WERI-Rb-1 (cell line): ENCODE measurements at regions not wholly inside any gene's neighbourhood (a gene's known extent, or its start where the extent isn't known, plus 50 kb on each side); places are given as distances from the start of the nearest gene placed in this dataset.

ENCODE experiments used
- DNase-seq: peaks from one replicate; pipeline ENCODE4 v3.0.0-alpha.2; 2020
- H3K27ac ChIP-seq: fragments of 250-450 bp; sonication (Bioruptor Pico); 2 replicates; pipeline ENCODE4 v1.5.1; 2020; ENCODE audit warnings: mild to moderate bottlenecking, moderate library complexity
- H3K27me3 ChIP-seq: fragments of 250-450 bp; sonication (Bioruptor Pico); 2 replicates; pipeline ENCODE4 v1.5.1; 2021; ENCODE audit warnings: mild to moderate bottlenecking, low read depth, moderate library complexity; ENCODE audit not compliant: insufficient read depth, severe bottlenecking
- H3K36me3 ChIP-seq: fragments of 250-450 bp; sonication (Bioruptor Pico); 2 replicates; pipeline ENCODE4 v1.5.1; 2020; ENCODE audit warnings: mild to moderate bottlenecking, moderate library complexity
- H3K4me3 ChIP-seq: 2 replicates; pipeline ENCODE4 v1.5.1; 2011; ENCODE audit warnings: low read depth, mild to moderate bottlenecking, control low read depth, low read length
- H3K9me3 ChIP-seq: fragments of 250-450 bp; sonication (Bioruptor Pico); 2 replicates; pipeline ENCODE4 v1.5.1; 2021; ENCODE audit warnings: mild to moderate bottlenecking, moderate library complexity; ENCODE audit not compliant: severe bottlenecking
- CTCF ChIP-seq: IDR thresholded peaks from 2 replicates; pipeline ENCODE4 v1.5.1; 2011; ENCODE audit warnings: low read depth, mild to moderate bottlenecking, control low read depth, inconsistent platforms, low read length

GRCh38 chr13:86426437-86426836 lies 627.2 kb upstream of the SLITRK6 start:
- Histone ChIP-seq H3K9me3 (no peaks in the 10 kb centered on the region), H3K36me3 (no peaks in the 10 kb centered on the region), H3K27me3 (no peaks in the 10 kb centered on the region), H3K27ac (no peak overlapping the region), H3K4me3 (no peak overlapping the region)
- no peak for TF ChIP-seq CTCF
- no peak for DNase-seq

DNA sequence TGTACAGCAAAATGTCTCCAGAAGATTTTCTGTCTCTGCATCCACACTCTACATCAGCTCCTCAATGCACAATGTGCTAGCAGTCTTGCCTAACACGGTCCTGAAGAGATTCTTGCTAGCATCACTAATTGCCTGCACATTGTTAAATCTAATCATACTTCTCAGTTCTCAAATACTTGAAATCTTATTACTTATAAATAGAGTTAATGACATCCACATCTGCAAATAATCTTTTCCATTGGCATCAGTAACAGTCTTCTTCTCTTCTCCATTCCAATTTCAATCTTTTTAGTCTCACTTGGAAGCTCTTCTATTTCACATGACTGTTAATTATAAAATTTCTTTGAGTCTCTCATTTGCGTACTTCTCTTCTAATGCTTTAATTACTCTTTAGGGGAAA lies 630.5 kb upstream of the SLITRK6 start:
- Histone ChIP-seq H3K9me3 (peaks cover 4% of the 10 kb centered on the region), H3K4me3 (no peak overlapping the region), H3K36me3 (no peaks in the 10 kb centered on the region), H3K27me3 (no peaks in the 10 kb centered on the region), H3K27ac (no peak overlapping the region)
- DNase-seq, result no peak
- no peak for TF ChIP-seq CTCF

DNA sequence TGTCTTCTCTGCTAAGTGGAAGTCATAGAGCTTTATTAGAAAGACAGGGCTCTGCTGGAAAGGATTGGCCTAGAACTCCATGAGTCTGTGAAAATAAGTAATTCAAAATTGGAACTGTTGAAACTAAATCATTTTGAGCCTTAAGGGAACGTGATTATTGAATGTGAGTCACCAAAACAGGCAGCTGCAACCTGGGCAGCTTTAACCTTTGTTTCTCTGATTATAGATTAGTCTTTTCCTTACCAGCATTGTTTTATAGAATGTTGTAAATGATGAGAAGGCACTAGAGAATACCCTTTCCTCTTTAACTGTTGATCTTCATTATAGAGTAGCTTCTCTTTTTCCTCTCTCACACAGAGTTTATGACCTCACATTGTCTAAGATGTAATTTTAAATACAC lies 638.8 kb upstream of the SLITRK6 start:
- Histone ChIP-seq H3K4me3 (no peak overlapping the region), H3K27ac (no peak overlapping the region), H3K36me3 (no peaks in the 10 kb centered on the region), H3K27me3 (no peaks in the 10 kb centered on the region), H3K9me3 (peaks cover 5% of the 10 kb centered on the region)
- no peak for DNase-seq
- no peak for TF ChIP-seq CTCF

DNA sequence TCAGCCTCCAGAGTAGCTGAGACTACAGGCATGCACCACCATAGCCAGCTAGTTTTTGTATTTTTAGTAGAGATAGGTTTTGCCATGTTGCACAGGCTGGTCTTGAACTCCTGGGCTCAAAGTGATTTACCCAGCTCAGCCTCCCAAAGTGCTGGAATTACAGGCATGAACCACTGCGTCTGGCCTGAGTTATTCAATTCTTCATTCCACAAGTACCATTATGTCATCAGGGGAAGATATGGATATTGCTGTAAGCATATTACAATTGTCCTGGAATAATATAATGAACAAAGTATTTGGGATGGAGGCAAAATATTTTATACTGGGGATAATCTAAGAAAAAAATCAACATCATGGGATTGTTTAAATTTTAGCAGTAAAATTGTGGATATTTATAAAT lies 646.0 kb upstream of the SLITRK6 start:
- H3K27me3 ChIP-seq, result no peaks in the 10 kb centered on the region
- DNase-seq, result no peak
- no peak overlapping the region for H3K4me3 ChIP-seq
- no peaks in the 10 kb centered on the region for H3K36me3 ChIP-seq
- no peak overlapping the region for H3K27ac ChIP-seq
- H3K9me3 ChIP-seq, result no peaks in the 10 kb centered on the region
- TF ChIP-seq CTCF, result no peak

- no peaks in the 10 kb centered on the region for H3K36me3 ChIP-seq
- H3K9me3 ChIP-seq, result no peaks in the 10 kb centered on the region
- H3K27ac ChIP-seq, result no peak overlapping the region
- H3K27me3 ChIP-seq, result no peaks in the 10 kb centered on the region
- DNase-seq, result no peak
- TF ChIP-seq CTCF, result no peak
- no peak overlapping the region for H3K4me3 ChIP-seq
These were observed 646.5 kb upstream of the SLITRK6 start for GRCh38 chr13:86445672-86446071.

- no peak overlapping the region for H3K4me3 ChIP-seq
- no peak for DNase-seq
- no peaks in the 10 kb centered on the region for H3K36me3 ChIP-seq
- TF ChIP-seq CTCF, result no peak
- H3K9me3 ChIP-seq, result no peaks in the 10 kb centered on the region
- H3K27ac ChIP-seq, result no peak overlapping the region
- H3K27me3 ChIP-seq, result no peaks in the 10 kb centered on the region
These were observed 647.1 kb upstream of the SLITRK6 start for GRCh38 chr13:86446311-86446710.
